Fibroblast of the aortic adventitia (primary cell): ENCODE measurements at regions not wholly inside any gene's neighbourhood (a gene's known extent, or its start where the extent isn't known, plus 50 kb on each side); places are given as distances from the start of the nearest gene placed in this dataset.

ENCODE experiments used
- DNase-seq: peaks from one replicate; pipeline ENCODE4 v3.0.0-alpha.2; 2010; ENCODE audit warnings: low read depth
- H3K4me3 ChIP-seq: 2 replicates; pipeline ENCODE4 v1.5.1; 2011; ENCODE audit warnings: low read depth, mild to moderate bottlenecking, control low read depth, low read length, moderate library complexity
- TF ChIP-seq, protein P1 (sequence below): IDR thresholded peaks from 2 replicates; pipeline ENCODE4 v1.5.1; 2011; ENCODE audit warnings: mild to moderate bottlenecking, low read length, control low read depth, inconsistent platforms; ENCODE audit not compliant: insufficient read depth

- no peak overlapping the region for H3K4me3 ChIP-seq
- DNase-seq: no peak
- TF ChIP-seq, protein P1, sequence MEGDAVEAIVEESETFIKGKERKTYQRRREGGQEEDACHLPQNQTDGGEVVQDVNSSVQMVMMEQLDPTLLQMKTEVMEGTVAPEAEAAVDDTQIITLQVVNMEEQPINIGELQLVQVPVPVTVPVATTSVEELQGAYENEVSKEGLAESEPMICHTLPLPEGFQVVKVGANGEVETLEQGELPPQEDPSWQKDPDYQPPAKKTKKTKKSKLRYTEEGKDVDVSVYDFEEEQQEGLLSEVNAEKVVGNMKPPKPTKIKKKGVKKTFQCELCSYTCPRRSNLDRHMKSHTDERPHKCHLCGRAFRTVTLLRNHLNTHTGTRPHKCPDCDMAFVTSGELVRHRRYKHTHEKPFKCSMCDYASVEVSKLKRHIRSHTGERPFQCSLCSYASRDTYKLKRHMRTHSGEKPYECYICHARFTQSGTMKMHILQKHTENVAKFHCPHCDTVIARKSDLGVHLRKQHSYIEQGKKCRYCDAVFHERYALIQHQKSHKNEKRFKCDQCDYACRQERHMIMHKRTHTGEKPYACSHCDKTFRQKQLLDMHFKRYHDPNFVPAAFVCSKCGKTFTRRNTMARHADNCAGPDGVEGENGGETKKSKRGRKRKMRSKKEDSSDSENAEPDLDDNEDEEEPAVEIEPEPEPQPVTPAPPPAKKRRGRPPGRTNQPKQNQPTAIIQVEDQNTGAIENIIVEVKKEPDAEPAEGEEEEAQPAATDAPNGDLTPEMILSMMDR: no peak
Measured at GRCh38 chr21:17727361-17727760, 91.8 kb downstream of the C21orf91 start.

DNA sequence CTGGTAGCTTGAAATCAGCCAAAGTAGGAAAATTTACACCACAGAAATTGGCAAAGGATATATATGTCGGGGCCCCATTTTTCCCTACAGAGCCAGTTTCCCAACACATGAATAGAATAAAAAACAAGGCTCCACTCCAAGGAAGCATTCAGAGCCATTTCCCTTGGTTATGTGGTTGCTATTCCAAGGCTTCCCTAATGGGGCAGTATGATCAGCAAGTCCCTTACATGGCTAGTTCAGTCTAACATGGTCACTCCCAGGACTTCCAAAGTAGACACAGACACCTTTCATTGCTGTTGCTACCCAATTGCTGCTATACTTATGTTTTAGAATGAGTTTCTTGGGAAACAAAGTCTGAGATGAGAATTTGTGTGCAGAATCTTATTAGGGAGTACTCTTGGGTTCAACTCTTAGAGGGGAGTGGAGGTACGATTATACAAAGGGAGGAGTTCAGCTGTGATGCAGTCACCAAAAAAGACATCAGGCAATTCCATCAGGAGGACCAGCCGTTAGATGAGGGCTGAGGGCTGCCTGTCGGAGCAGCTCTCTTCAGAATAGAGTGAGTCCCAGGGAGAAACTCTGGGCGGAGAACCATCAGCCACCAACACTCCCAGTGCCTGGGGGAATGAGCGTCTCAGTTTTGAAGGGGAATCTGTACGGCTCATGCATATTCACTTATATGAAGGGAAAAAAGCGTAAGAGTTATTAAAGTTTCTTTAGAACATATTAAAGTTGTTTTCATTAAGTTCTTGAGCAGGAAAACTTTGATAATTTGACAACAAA is 92.9 kb downstream of the C21orf91 start:
- no peak overlapping the region for H3K4me3 ChIP-seq
- TF ChIP-seq, protein P1: no peak
- no peak for DNase-seq

DNA sequence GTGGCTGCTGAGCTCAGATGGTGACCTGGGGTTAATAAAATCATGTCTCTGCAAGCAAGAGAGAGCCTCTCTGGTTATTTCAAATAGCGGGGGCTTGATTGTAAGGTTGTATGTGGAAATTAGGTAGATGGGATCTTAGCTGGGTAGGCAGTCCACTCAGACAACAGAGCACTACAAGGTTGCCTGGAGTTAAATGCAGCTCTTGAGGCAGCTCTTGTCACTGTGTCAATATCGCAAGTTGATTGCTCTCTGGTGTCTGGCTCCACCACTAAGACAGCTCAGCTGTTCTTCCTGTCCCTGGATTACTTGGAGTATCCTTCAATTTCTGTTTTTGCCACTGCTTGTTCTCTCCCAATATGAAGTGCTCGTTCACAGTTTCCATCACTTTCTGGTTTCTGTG is 93.8 kb downstream of the C21orf91 start:
- H3K4me3 ChIP-seq: no peak overlapping the region
- no peak for DNase-seq
- TF ChIP-seq, protein P1: no peak

DNA sequence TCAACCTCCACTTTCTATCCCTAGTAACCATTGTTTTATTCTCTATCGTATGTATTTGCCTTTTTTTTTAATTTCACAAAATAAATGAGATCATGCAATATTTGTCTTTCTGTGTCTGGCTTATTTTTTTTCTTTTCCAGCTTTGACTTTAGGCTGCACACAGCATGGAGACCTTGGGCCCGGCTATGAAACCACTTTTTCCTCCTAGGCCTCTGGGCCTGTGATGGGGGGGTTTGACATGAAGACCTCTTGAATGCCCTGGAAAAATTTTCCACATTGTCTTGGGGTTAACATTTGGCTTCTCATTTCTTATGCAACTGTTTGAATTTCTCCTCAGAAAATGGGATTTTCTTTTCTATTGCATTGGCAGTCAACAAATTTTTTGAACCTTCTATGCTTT is 100.2 kb upstream of the BTG3 start:
- TF ChIP-seq, protein P1: no peak
- no peak overlapping the region for H3K4me3 ChIP-seq
- no peak for DNase-seq

- no peak overlapping the region for H3K4me3 ChIP-seq
- DNase-seq: no peak
- TF ChIP-seq, protein P1: no peak
Measured at GRCh38 chr21:17711896-17712295, 99.2 kb upstream of the BTG3 start.

DNA sequence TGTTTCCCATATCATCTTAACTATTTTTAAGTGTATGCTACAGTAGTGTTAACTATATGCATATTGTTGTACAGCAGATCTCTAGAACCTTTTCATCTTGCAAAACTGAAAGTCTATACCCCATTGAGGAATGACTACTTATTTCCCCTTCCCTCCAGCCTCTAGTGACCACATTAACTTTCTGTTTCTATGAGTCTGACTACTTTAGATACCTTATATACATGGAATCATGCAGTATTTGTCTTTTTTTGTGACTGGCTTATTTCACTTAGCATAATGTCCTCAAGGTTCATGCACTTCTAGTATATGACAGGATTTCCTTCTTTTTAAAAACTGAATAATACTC is 96.5 kb upstream of the BTG3 start:
- no peak overlapping the region for H3K4me3 ChIP-seq
- TF ChIP-seq, protein P1: no peak
- no peak for DNase-seq
